ENCODE measurements at regions not wholly inside any gene's neighbourhood (a gene's known extent, or its start where the extent isn't known, plus 50 kb on each side); places are given as distances from the start of the nearest gene placed in this dataset.

- H3K4me3 Mint-ChIP-seq, result no peak overlapping the region
- no peaks in the 10 kb centered on the region for H3K36me3 ChIP-seq (ENCODE audit: control insufficient read depth in 2 of 3, insufficient read depth in 3 of 3, low read length in 3 of 3)
- intact Hi-C loops (cut with micrococcal nuclease), result no loop called here
- no peaks in the 10 kb centered on the region for H3K9me3 ChIP-seq (ENCODE audit: control insufficient read depth in 2 of 3, low read length in 3 of 3)
- H3K4me1 ChIP-seq (ENCODE audit: control insufficient read depth in 2 of 2, insufficient read depth in 2 of 2, low read length in 2 of 2), result no peaks in the 10 kb centered on the region
- H3K27me3 ChIP-seq (ENCODE audit: control insufficient read depth in 2 of 2, insufficient read depth in 2 of 2, low read length in 2 of 2), result no peaks in the 10 kb centered on the region
- DNase-seq (no peak), ATAC-seq (no peak)
- peaks cover 5 to 16% (median 10%) of the 10 kb centered on the region in 5 donors for H3K27me3 Mint-ChIP-seq
- H3K36me3 Mint-ChIP-seq, result no peaks in the 10 kb centered on the region
- H3K4me1 Mint-ChIP-seq, result no peaks in the 10 kb centered on the region
- peaks cover 0 to 4% (median 0%) of the 10 kb centered on the region in 11 donors for H3K9me3 Mint-ChIP-seq
- CTCF ChIA-PET, result no interaction called here
- POLR2A ChIA-PET, result no interaction called here
- H3K4me3 ChIP-seq (ENCODE audit: low read length), result no peak overlapping the region
- no peak overlapping the region for H3K27ac Mint-ChIP-seq
- H3K27ac ChIP-seq (ENCODE audit: low read depth, low read length), result no peak overlapping the region
Observed at GRCh38 chr2:126783341-126783740, 115.3 kb upstream of the TEX51 start.

GRCh38 chr2:126784045-126784444 lies 114.6 kb upstream of the TEX51 start:
- no peaks in the 10 kb centered on the region for H3K4me1 ChIP-seq (ENCODE audit: control insufficient read depth in 2 of 2, insufficient read depth in 2 of 2, low read length in 2 of 2)
- Mint-ChIP-seq H3K27me3 (peaks cover 5 to 16% (median 9%) of the 10 kb centered on the region in 5 donors), H3K4me3 (no peak overlapping the region), H3K9me3 (peaks cover 0 to 4% (median 0%) of the 10 kb centered on the region in 11 donors), H3K36me3 (no peaks in the 10 kb centered on the region), H3K4me1 (no peaks in the 10 kb centered on the region), H3K27ac (no peak overlapping the region)
- no peak overlapping the region for H3K4me3 ChIP-seq (ENCODE audit: low read length)
- H3K36me3 ChIP-seq (ENCODE audit: control insufficient read depth in 2 of 3, insufficient read depth in 3 of 3, low read length in 3 of 3), result no peaks in the 10 kb centered on the region
- DNase-seq (no peak), ATAC-seq (no peak)
- intact Hi-C loops (cut with micrococcal nuclease), result no loop called here
- no peak overlapping the region for H3K27ac ChIP-seq (ENCODE audit: low read depth, low read length)
- no peaks in the 10 kb centered on the region for H3K27me3 ChIP-seq (ENCODE audit: control insufficient read depth in 2 of 2, insufficient read depth in 2 of 2, low read length in 2 of 2)
- H3K9me3 ChIP-seq (ENCODE audit: control insufficient read depth in 2 of 3, low read length in 3 of 3), result no peaks in the 10 kb centered on the region
- ChIA-PET POLR2A (no interaction called here), CTCF (no interaction called here)

- Histone ChIP-seq H3K4me1 (ENCODE audit: control insufficient read depth in 2 of 2, insufficient read depth in 2 of 2, low read length in 2 of 2) (no peaks in the 10 kb centered on the region), H3K9me3 (ENCODE audit: control insufficient read depth in 2 of 3, low read length in 3 of 3) (no peaks in the 10 kb centered on the region), H3K27ac (ENCODE audit: low read depth, low read length) (no peak overlapping the region), H3K36me3 (ENCODE audit: control insufficient read depth in 2 of 3, insufficient read depth in 3 of 3, low read length in 3 of 3) (no peaks in the 10 kb centered on the region), H3K4me3 (ENCODE audit: low read length) (no peak overlapping the region), H3K27me3 (ENCODE audit: control insufficient read depth in 2 of 2, insufficient read depth in 2 of 2, low read length in 2 of 2) (no peaks in the 10 kb centered on the region)
- ChIA-PET CTCF (no interaction called here), POLR2A (no interaction called here)
- Mint-ChIP-seq H3K27me3 (peaks cover 5 to 16% (median 9%) of the 10 kb centered on the region in 5 donors), H3K36me3 (no peaks in the 10 kb centered on the region), H3K4me3 (no peak overlapping the region), H3K27ac (no peak overlapping the region), H3K9me3 (peaks cover 0 to 4% (median 0%) of the 10 kb centered on the region in 11 donors), H3K4me1 (no peaks in the 10 kb centered on the region)
- DNase-seq (no peak), ATAC-seq (no peak)
- intact Hi-C loops (cut with micrococcal nuclease), result no loop called here
Observed at GRCh38 chr2:126784621-126785020, 114.1 kb upstream of the TEX51 start.

GRCh38 chr2:126785236-126785635 lies 113.5 kb upstream of the TEX51 start:
- no peak overlapping the region for H3K27ac Mint-ChIP-seq
- ChIA-PET CTCF (no interaction called here), POLR2A (no interaction called here)
- H3K27me3 Mint-ChIP-seq, result peaks cover 3 to 14% (median 7%) of the 10 kb centered on the region in 5 donors
- intact Hi-C loops (cut with micrococcal nuclease), result no loop called here
- no peak for ATAC-seq
- H3K27ac ChIP-seq (ENCODE audit: low read depth, low read length), result no peak overlapping the region
- peaks cover 0 to 4% (median 0%) of the 10 kb centered on the region in 11 donors for H3K9me3 Mint-ChIP-seq
- H3K4me3 ChIP-seq (ENCODE audit: low read length), result no peak overlapping the region
- H3K27me3 ChIP-seq (ENCODE audit: control insufficient read depth in 2 of 2, insufficient read depth in 2 of 2, low read length in 2 of 2), result no peaks in the 10 kb centered on the region
- H3K36me3 Mint-ChIP-seq, result no peaks in the 10 kb centered on the region
- H3K36me3 ChIP-seq (ENCODE audit: control insufficient read depth in 2 of 3, insufficient read depth in 3 of 3, low read length in 3 of 3), result no peaks in the 10 kb centered on the region
- no peaks in the 10 kb centered on the region for H3K9me3 ChIP-seq (ENCODE audit: control insufficient read depth in 2 of 3, low read length in 3 of 3)
- no peak overlapping the region for H3K4me3 Mint-ChIP-seq
- DNase-seq, result no peak
- no peaks in the 10 kb centered on the region for H3K4me1 ChIP-seq (ENCODE audit: control insufficient read depth in 2 of 2, insufficient read depth in 2 of 2, low read length in 2 of 2)
- no peaks in the 10 kb centered on the region for H3K4me1 Mint-ChIP-seq

GRCh38 chr2:126785862-126786261 lies 112.8 kb upstream of the TEX51 start:
- H3K9me3 Mint-ChIP-seq, result peaks cover 0 to 4% (median 0%) of the 10 kb centered on the region in 11 donors
- Histone ChIP-seq H3K9me3 (ENCODE audit: control insufficient read depth in 2 of 3, low read length in 3 of 3) (no peaks in the 10 kb centered on the region), H3K4me1 (ENCODE audit: control insufficient read depth in 2 of 2, insufficient read depth in 2 of 2, low read length in 2 of 2) (no peaks in the 10 kb centered on the region), H3K27me3 (ENCODE audit: control insufficient read depth in 2 of 2, insufficient read depth in 2 of 2, low read length in 2 of 2) (no peaks in the 10 kb centered on the region), H3K4me3 (ENCODE audit: low read length) (no peak overlapping the region), H3K27ac (ENCODE audit: low read depth, low read length) (no peak overlapping the region), H3K36me3 (ENCODE audit: control insufficient read depth in 2 of 3, insufficient read depth in 3 of 3, low read length in 3 of 3) (no peaks in the 10 kb centered on the region)
- intact Hi-C loops (cut with micrococcal nuclease), result no loop called here
- ATAC-seq, result no peak
- peaks cover 0 to 14% (median 7%) of the 10 kb centered on the region in 5 donors for H3K27me3 Mint-ChIP-seq
- no peak overlapping the region for H3K4me3 Mint-ChIP-seq
- DNase-seq, result no peak
- ChIA-PET CTCF (no interaction called here), POLR2A (no interaction called here)
- H3K27ac Mint-ChIP-seq, result peak overlapping the region in 1 of 9 donors; percentile 62
- no peaks in the 10 kb centered on the region for H3K36me3 Mint-ChIP-seq
- no peaks in the 10 kb centered on the region for H3K4me1 Mint-ChIP-seq

- Histone ChIP-seq H3K27me3 (ENCODE audit: control insufficient read depth in 2 of 2, insufficient read depth in 2 of 2, low read length in 2 of 2) (no peaks in the 10 kb centered on the region), H3K36me3 (ENCODE audit: control insufficient read depth in 2 of 3, insufficient read depth in 3 of 3, low read length in 3 of 3) (no peaks in the 10 kb centered on the region), H3K4me3 (ENCODE audit: low read length) (no peak overlapping the region), H3K4me1 (ENCODE audit: control insufficient read depth in 2 of 2, insufficient read depth in 2 of 2, low read length in 2 of 2) (no peaks in the 10 kb centered on the region), H3K9me3 (ENCODE audit: control insufficient read depth in 2 of 3, low read length in 3 of 3) (no peaks in the 10 kb centered on the region), H3K27ac (ENCODE audit: low read depth, low read length) (no peak overlapping the region)
- POLR2A ChIA-PET, result no interaction called here
- no peak overlapping the region for H3K27ac Mint-ChIP-seq
- H3K36me3 Mint-ChIP-seq, result no peaks in the 10 kb centered on the region
- DNase-seq (no peak), ATAC-seq (no peak)
- H3K9me3 Mint-ChIP-seq, result peaks cover 0 to 4% (median 0%) of the 10 kb centered on the region in 11 donors
- no peaks in the 10 kb centered on the region for H3K4me1 Mint-ChIP-seq
- intact Hi-C loops (cut with micrococcal nuclease), result no loop called here
- no peak overlapping the region for H3K4me3 Mint-ChIP-seq
- CTCF ChIA-PET, result no interaction called here
- peaks cover 0 to 16% (median 7%) of the 10 kb centered on the region in 5 donors for H3K27me3 Mint-ChIP-seq
Observed at GRCh38 chr2:126786765-126787164, 111.9 kb upstream of the TEX51 start.

- no peaks in the 10 kb centered on the region for H3K36me3 Mint-ChIP-seq
- no peak overlapping the region for H3K27ac Mint-ChIP-seq
- Histone ChIP-seq H3K36me3 (ENCODE audit: control insufficient read depth in 2 of 3, insufficient read depth in 3 of 3, low read length in 3 of 3) (no peaks in the 10 kb centered on the region), H3K4me3 (ENCODE audit: low read length) (no peak overlapping the region), H3K9me3 (ENCODE audit: control insufficient read depth in 2 of 3, low read length in 3 of 3) (no peaks in the 10 kb centered on the region), H3K4me1 (ENCODE audit: control insufficient read depth in 2 of 2, insufficient read depth in 2 of 2, low read length in 2 of 2) (no peaks in the 10 kb centered on the region), H3K27me3 (ENCODE audit: control insufficient read depth in 2 of 2, insufficient read depth in 2 of 2, low read length in 2 of 2) (no peaks in the 10 kb centered on the region), H3K27ac (ENCODE audit: low read depth, low read length) (no peak overlapping the region)
- POLR2A ChIA-PET, result no interaction called here
- H3K9me3 Mint-ChIP-seq, result peaks cover 0 to 4% (median 0%) of the 10 kb centered on the region in 11 donors
- H3K4me1 Mint-ChIP-seq, result no peaks in the 10 kb centered on the region
- DNase-seq (no peak), ATAC-seq (no peak)
- H3K27me3 Mint-ChIP-seq, result peaks cover 0 to 11% (median 2%) of the 10 kb centered on the region in 5 donors
- no peak overlapping the region for H3K4me3 Mint-ChIP-seq
- CTCF ChIA-PET, result interaction anchor here (1.1 kb wide), 1 partner anchor 259 kb away, joined by 3 read pairs; no protein-coding TSS in a partner anchor
- intact Hi-C loops (cut with micrococcal nuclease), result no loop called here
Observed at GRCh38 chr2:126787289-126787688, 111.4 kb upstream of the TEX51 start.

Measured in naive thymus-derived CD4-positive, alpha-beta T cell (primary cell).